NCI-H1436 treated with DMSO at 0.1 percent for 48 hours (cell line): ENCODE measurements at regions not wholly inside any gene's neighbourhood (a gene's known extent, or its start where the extent isn't known, plus 50 kb on each side); places are given as distances from the start of the nearest gene placed in this dataset.

ENCODE experiments used
- DNase-seq: peaks from one replicate; lab custom pipeline; 2025; lab: John Stamatoyannopoulos, UW

- no peak for DNase-seq
These were observed 172.1 kb upstream of the PLEKHG7 start for GRCh38 chr12:92530706-92531105.

GRCh38 chr12:92529944-92530343 is 172.8 kb upstream of the PLEKHG7 start:
- DNase-seq: no peak

DNA sequence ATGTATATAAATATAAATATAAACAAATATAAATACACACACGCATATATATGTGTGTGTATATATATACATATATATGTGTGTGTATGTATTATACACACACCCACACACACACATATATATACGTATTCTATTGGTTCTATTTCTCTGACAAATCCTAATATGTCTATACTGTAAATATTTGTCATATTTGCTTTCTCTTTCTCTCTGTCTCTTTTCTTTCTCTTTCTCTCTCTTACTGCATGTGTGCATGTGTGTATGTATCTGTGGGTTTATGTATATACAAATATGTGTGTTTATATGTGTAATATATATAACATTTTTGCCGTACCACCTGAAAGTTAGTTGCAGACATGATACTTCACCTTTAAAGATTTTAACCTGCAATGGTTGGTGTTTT is 174.2 kb upstream of the PLEKHG7 start:
- DNase-seq: no peak

- DNase-seq: no peak
These were observed 174.7 kb upstream of the PLEKHG7 start for GRCh38 chr12:92528097-92528496.

DNA sequence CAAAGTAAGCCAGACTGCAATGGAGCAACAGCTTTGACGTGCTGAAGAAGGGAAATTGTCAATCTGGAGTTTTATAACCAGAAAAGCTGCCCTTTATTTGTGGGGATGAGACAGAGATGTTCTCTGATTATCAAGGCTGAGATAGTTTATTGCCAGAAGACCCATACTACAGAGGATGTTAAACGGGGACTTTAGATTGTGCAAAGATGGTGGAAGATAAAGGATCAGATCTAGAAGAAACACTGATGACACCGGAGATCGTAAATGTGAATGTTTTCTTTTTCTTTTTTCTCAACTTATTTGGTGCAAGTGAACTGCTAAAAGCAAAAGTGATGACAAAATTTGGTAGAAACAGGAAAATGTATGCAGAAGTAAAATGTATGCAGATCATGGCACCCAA is 178.3 kb upstream of the PLEKHG7 start:
- no peak for DNase-seq

DNA sequence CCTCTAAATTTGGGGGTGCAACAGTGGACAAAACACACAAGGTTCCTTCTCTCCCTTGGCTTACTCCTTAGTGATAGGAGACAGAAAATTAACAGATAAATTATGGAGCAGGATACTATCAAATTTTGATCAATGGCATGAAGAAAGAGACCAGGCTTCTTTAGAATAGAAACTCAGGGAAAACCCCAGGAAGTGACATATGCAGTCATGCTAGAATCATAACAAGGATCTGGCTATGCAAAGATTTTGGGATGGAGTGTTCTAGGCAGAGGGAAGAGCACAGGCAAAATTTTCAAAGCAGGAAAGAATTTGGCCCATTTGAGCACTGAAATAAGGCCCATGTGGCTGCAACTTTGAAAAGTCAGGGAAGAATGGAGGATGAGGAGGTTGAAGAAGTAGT is 182.3 kb upstream of the PLEKHG7 start:
- no peak for DNase-seq

GRCh38 chr12:92519284-92519683 is 183.5 kb upstream of the PLEKHG7 start:
- no peak for DNase-seq

- DNase-seq: no peak
These were observed 184.7 kb upstream of the PLEKHG7 start for GRCh38 chr12:92518071-92518470.

- DNase-seq: no peak
These were observed 186.6 kb upstream of the PLEKHG7 start for GRCh38 chr12:92516277-92516600.

GRCh38 chr12:92513231-92513730 is 189.5 kb upstream of the PLEKHG7 start:
- DNase-seq: no peak

DNA sequence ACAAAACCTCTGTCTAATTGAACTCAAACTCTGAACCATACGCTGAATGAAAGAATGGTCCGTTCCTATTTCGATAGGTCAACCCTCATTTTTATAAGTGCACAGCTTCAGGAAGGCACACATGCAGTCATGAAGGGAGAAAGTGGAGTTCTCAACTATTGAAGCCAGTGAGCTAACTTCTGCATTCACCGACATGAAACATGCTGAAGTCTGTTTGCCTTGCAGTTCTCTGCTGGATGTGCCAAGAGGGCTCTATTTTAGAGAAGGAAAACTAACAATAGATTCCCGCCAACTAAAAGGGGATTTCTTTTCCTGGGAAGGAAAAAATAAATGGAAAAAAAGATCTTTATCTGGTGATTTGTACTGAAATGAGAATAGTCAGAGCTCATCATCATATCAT is 191.0 kb upstream of the PLEKHG7 start:
- no peak for DNase-seq

DNA sequence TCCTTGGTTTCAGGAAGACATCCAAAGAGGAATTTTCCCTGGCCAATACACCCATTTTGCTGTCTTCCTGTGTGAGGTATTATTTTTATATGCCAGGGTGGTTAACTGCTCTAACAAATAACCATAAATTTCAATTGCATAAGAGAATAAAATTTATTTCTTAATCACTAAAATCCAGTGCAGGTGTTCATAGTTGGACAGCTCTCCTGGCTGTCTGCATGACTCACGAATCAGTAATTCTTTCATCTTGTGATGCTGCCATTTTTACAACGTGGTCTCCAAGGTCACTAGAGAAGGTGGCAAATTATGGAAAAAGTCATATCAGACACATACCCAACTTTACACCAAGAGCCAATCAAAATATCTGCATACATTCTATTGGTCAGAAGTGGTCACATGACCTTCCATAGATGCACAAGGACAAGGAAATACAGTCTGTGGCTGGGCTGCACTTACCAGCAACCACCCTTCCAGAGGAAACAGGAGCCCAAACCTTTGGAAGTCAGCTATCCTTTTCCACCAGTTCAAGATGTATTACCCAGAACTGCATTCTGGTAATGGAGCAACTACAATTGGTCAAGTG is 193.5 kb upstream of the PLEKHG7 start:
- DNase-seq: no peak

DNA sequence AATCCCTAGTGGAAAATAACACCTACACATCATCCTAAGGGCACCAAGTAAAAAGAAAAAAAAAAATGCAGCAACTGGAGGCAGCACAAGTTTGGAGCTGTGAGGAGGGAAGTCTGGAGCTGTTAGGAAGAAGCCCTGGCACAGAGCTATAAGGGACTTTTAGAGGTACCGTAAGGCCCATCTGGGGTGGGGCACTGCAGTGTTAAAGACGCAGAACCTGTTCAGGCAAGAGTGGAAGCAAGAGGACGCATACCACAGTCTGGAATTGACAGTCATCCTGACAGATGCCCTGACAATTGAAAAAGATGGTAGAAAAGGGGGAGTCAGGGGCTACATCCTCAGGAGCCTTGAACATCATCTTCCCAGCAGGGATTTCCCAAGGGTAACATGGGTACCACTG is 195.9 kb upstream of the PLEKHG7 start:
- DNase-seq: no peak

DNA sequence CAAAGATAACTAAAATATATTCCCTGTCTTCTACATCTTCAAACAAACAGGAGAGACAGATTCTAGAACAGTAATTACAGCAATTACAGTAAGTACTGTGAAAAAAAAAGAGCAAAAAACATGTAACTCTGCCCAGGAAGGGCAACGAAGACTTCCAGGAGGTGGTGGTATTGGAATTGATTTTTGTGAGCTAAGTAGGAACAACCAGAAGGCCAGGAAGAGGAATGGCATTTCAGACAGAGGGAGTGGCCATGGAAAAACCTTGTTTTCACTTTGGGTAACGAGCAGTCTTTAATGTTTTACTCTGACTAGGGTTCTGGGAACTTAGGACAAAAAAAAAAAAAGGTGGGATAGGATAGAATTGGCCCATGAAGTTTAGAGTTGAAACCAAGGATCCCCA is 196.3 kb upstream of the PLEKHG7 start:
- DNase-seq: no peak

DNA sequence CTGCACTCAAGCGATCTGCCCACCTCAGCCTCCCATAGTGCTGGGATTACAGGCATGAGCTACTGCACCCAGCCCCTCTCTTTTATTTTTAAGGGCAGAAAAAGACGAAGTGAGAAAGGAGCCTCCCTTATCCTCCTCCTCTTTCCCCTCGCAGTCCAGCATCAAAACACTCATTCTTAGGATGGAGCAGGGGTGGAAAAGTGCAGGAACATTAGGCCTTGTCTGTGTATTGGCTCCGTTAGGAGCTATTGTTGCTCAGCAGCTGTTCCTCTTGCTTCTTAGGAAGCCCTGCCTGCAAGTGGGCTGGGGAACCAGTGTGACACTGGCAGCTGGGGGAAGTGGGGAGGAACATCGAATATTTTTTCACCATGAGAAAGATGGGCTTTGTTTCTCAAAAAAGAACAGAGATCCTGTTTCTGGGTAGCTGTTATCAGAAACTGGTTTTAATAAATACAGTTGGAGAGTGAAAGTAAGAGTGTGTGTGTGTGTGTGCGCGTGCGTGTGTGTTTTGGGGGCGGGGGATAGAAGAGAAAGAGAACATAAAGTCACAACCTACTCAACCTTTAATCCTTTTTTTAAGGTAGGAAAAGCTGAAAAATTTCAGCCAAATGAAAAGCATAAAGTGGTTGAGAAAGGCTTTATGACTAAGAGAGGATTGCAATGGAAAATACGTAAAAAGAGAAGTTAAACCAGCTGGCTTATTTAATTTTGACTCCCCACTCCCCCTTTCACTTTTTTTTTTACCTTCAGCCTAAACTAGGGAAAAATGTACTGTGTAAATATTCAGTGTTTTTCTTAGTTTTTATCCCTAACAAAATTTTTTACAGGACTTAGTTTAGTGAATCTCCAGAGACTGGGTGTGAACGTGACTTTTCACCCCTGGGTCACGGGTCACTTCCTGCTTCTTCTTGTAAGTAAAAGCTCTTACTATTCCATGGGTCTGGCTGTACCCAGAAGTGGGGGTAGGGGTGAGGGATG is 197.2 kb upstream of the PLEKHG7 start:
- no peak for DNase-seq

DNA sequence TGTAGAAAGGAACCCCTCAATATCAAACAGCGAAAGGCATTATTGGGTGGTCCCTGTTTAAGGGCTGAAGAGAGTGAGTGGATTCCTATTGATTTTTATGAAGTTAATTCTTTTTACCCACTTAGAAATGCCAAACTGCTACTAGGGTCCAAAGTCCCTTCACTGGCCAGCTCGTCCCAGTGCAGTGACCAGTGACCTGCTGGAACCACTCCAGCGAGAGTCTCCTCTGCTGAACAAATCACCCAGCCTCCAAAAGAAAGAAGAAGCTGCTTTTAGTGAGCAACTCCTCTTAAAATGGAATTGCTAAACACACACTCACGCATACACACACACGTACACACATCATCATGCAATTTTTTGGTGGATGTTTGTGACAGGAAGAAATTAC is 198.2 kb upstream of the PLEKHG7 start:
- DNase-seq: no peak

DNA sequence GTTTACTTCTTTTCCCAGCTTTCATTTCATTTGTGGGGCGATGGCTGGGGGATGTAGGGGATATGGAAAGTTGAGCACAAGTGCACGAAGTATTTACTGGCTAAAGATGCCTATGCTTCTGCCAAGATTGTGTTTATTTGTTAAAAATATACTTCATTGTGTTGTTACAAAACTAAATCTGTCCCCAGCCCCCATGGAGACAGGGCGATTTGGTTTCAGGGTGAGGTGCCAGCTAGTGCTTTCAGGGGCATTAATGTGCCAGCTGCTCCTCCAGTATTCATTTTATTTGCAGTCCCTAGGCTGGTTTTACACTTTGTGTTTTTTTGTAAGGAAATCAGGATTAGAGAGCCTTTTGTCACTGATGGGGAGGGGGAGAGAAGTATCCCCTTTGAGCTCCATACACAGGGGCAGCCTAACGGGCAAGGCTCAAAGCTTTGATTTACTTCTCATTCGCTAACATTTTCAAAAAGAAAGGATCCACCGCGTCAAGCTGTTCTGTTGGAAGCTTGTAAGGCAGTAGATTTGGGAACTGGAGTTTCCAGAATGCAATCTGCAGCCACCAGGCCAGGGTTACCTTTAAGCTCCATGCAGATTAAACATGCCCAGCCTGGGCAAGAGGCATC is 198.7 kb upstream of the PLEKHG7 start:
- no peak for DNase-seq

DNA sequence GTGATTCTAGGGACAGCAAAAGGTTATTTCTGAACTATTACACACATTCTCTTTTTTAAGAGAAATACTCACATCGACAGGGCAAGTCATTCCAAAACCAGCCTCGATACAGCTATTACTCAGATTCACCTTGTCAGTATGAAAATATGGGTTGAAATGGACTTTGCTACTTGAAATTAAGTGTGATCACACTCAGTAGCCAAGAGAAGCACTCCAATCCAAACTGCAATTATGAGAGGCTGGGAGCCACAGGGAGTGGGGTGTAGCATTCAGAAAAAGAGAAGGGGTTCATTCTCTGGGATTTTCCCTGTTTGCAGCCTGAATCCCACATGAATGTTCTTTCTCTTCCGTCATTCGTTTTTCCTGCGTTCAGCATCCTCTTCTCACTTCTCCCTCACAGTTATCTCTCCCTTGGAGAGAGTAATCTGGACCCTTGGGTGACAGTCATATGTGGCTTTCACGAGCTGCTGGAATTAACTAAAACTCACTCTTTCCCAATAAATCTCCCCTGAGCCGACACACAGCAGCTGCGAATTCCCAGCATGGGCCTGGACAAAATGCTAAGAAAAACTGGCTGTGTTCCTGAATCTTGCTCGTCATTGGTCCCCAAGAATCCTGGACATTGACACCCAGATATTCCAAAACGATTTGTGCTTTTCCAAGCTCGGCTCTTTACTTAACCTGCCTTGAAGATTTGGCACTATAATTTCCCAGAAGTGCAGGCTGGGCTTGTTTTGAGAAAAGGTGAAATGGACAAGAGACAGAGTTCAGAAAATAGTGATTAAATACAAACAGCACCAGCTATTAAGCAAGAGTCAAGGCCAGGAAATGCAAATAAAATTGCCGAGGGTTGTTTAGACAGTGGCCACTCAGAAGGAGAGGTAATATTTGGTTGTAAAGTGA is 199.5 kb upstream of the PLEKHG7 start:
- no peak for DNase-seq

DNA sequence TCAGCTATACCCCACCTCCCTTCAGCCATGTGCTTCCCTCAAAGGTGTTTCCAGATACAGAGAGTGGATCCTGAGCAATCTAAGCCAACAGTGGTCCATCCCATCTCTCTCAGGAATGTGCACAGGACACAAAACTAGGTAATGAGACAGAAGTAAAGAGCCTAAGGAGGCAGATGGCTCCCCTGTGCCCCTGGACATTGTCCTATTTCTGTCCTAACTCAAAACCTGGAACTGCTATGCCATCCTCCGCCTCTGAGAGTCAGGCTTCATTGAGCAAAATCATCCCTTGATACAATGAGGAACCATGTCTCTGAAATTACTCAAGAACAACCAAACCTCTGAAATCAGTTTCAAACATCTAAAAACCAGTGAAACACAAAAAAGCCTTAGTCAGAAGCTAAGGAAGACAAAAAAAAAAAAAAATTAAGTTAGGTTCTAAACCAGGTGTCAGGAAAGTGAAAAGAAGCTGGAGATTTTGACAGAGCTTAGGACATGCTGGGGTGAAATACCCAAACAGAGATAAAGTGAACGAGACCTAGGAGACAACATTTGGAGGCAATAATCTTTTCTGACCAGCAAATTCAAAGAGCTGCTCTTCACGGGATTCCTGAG is 200.3 kb upstream of the PLEKHG7 start:
- no peak for DNase-seq

DNA sequence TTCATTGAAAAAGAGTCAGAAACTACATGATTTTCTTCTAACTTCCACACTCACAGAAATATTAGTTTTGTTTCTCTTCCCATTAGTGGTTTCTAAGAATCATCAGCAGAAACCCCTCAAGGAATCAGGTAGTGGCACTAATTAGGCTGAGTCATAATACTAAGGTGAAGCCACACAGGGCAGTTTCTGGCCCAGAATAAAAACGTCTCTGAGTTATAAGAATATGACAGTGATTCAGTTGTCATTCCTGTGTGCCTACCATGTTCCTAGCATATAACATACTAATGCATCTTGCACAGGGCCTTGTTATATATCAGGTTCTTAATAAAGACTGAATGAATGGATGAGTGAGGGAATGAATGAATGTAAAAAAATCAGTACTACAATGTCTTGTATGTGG is 206.0 kb upstream of the PLEKHG7 start:
- DNase-seq: no peak

DNA sequence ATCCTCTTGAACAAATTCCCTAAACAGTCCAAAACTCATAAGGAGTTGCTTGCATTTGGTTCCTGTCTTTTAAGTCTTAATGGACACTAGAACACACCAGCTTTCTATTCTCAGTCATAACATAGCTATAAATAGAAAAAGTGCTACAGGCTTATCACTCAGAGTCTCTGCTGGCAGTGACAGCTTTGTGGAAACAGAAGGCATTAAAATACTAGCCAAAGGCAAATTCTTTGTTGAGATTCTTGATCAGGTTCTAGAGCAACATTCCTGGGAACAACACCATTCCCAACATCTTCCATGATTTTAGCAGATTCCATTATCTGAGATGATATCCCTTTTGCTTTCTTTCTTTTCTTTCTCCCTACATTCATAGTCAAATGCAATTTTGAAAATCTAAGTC is 207.7 kb upstream of the PLEKHG7 start:
- no peak for DNase-seq

GRCh38 chr12:92493816-92494215 is 209.0 kb upstream of the PLEKHG7 start:
- DNase-seq: no peak
